ENCODE measurements at regions not wholly inside any gene's neighbourhood (a gene's known extent, or its start where the extent isn't known, plus 50 kb on each side); places are given as distances from the start of the nearest gene placed in this dataset.
"Not testable (repeated sequence)": the region's sequence is repeated elsewhere in the genome, so short reads cannot be mapped to it uniquely, and the experiment has no call there.

DNA sequence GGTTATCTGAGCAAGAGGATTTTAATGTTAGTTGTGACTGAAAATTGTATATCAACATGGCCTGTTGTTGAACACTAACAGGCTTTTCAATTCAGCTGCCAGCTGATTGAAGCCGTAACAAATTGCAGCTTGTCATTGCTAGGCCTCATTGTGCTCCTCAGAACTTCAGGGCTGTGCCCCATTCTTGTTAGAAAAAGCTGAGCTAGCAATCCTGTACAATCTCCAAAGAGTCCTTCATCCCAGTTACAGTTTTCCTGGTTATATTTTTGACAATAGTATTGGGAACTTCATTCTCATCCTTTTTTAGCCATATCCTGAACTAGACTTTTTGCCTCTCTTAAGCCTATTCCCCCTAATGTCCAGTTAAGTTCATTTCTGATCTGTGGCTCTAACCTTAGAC is 564.1 kb upstream of the ATXN7L3B start:
- DNase-seq (ENCODE audit: low read depth) = no peak

- no peak for DNase-seq (ENCODE audit: low read depth)
These were observed 553.1 kb upstream of the ATXN7L3B start for GRCh38 chr12:73984552-73984951.

DNA sequence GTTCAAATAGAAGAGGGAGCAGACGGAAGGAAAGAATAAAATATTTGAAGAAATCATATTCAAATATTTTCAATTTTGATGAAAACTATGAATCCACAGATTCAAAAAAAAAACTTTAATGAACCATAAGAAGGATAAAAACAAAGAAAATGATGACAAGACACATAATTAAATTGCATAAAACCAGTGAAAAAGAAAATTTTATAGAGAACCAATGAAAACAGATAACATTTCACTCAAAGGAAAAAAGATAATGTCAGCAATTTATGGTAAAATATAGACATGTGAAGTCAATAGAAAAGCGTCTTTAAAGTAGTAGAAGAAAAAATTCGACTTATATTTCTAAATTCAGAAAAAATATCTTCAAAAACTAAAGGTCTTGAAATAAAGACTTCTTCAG is 546.5 kb upstream of the ATXN7L3B start:
- DNase-seq (ENCODE audit: low read depth) = no peak

- DNase-seq (ENCODE audit: low read depth) = no peak
These were observed 538.7 kb upstream of the ATXN7L3B start for GRCh38 chr12:73998894-73999293.

DNA sequence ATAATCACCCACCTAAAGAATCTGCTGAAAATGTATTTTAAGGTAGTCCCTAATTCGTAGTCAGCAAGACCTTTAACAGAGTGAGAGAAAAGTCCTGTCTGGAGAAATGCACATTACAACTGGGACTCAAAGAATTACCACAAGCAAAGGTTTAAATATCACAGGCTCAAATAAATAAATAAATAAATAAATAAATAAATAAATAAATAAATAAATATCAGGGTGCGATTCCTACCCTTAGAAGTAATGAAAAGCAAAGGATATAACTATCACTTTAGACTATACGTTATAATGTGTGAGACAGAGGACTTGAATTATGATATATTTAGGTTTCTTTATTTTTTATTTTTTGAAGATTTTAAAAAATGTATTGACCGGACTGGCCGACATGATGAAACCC is 522.5 kb upstream of the ATXN7L3B start:
- no peak for DNase-seq (ENCODE audit: low read depth)

DNA sequence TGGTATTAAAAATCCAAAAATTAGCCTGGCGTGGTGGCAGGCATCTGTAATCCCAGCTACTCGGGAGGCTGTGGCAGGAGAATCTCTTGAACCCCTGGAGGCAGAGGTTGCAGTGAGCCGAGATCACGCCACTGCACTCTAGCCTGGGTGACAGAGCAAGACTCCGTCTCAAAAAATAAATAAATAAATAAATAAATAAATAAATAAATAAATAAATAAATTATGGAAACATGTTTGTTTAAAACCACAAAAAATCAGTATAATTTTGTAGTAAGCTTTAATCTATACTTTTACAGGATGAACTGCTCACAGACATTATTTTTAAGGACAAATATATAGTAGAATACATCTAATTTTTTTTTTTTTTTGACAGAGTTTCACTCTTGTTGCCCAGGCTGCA is 521.3 kb upstream of the ATXN7L3B start:
- DNase-seq (ENCODE audit: low read depth) = not testable (repeated sequence)

- no peak for DNase-seq (ENCODE audit: low read depth)
These were observed 518.8 kb upstream of the ATXN7L3B start for GRCh38 chr12:74018849-74019248.

DNA sequence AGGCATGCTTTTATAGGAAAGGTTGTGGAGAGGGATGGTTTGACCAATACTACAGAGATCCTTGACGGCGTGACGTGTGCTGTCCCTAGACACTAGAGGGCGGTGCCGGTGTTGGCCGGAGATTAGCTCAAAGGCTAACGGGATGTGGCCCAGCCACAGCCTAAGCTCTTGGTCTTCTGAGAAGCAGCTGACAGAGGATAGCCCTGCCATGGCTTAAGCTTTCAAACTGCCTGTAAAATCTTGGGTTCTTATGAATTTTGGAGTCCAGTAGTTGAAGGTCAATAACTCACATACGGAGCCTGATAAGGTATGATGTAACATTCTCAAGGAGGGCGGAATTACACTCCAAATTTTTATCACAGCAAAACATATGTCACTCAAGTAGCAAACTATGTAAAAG is 515.7 kb upstream of the ATXN7L3B start:
- peak; percentile 29 for DNase-seq (ENCODE audit: low read depth)

- no peak for DNase-seq (ENCODE audit: low read depth)
These were observed 506.6 kb upstream of the ATXN7L3B start for GRCh38 chr12:74031045-74031444.

- no peak for DNase-seq (ENCODE audit: low read depth)
These were observed 504.1 kb upstream of the ATXN7L3B start for GRCh38 chr12:74033531-74033930.

- not testable (repeated sequence) for DNase-seq (ENCODE audit: low read depth)
These were observed 498.5 kb upstream of the ATXN7L3B start for GRCh38 chr12:74039138-74039537.

- DNase-seq (ENCODE audit: low read depth) = peak; percentile 29
These were observed 494.3 kb upstream of the ATXN7L3B start for GRCh38 chr12:74043343-74043742.

GRCh38 chr12:74049348-74049747 is 488.3 kb upstream of the ATXN7L3B start:
- DNase-seq (ENCODE audit: low read depth) = no peak

- DNase-seq (ENCODE audit: low read depth) = no peak
These were observed 485.8 kb upstream of the ATXN7L3B start for GRCh38 chr12:74051848-74052247.

DNA sequence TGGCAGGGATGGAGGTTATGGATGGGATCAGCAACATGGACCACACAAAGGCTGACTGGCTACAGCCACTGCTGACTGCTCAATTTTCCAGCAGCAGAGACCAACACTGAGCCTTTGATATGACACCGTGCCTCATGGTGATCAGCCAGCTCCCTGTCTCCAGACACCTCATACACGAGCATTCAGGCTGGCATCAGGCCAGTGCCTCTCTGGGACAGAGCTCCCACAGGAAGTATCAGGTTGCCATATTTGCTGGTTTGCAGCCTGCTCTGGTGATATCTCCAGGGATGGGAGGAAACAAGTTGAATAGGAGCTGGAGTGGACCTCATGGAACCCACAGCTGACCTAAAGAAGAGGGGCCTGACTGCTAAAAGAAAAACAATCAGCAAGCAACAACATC is 471.2 kb upstream of the ATXN7L3B start:
- DNase-seq (ENCODE audit: low read depth) = no peak

DNA sequence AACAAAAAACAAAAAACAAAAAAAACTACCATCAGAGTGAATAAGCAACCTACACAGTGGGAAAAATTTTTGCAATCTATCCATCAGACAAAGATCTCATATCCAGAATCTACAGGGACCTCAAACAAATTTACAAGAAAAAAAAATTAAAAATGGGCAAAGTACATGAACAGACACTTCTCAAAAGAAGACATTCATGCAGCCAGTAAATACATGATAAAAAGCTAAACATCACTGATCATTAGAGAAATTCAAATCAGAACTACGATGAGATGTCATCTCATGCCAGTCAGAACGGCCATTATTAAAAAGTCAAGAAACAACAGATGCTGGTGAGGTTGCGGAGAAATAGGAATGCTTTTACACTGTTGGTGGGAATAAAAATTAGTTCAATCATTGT is 466.5 kb upstream of the ATXN7L3B start:
- no peak for DNase-seq (ENCODE audit: low read depth)

- DNase-seq (ENCODE audit: low read depth) = no peak
These were observed 460.7 kb upstream of the ATXN7L3B start for GRCh38 chr12:74076918-74077317.

DNA sequence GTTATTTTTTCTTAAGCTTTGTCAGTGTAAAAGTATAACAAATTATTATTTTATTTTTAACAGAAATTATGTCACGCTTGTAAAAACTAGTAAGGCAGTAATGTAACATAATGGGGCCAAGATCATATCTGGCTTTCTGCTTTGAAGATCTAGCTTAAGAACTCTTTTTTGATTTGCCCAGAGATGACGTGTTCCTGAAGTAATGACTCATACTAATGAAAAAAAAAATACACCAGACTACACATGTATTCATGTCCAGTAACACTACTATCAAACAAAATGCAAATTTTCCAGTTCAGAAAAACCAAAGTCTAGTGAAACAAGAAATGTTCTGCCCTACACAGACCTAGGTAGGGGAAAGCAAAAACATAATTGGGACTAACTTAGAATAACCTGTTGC is 432.2 kb upstream of the ATXN7L3B start:
- DNase-seq (ENCODE audit: low read depth) = no peak

DNA sequence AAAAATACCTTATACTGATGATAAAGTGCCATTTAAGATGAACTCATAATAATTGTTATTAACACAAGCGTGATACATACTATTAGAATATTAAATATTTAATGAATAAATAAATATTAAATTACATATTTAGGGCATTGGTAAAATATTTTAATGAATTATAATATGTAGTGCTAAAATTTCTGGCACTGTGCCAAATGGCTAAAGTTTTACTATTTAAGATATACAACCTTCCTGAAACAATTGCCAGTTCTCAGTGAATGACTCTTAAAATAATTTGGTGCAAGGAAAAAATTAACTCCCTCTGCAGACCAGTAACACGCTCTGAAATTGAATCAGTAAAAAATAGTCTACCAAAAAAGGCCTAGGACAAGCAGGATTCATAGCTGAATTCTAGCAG is 428.9 kb upstream of the ATXN7L3B start:
- DNase-seq (ENCODE audit: low read depth) = no peak

DNA sequence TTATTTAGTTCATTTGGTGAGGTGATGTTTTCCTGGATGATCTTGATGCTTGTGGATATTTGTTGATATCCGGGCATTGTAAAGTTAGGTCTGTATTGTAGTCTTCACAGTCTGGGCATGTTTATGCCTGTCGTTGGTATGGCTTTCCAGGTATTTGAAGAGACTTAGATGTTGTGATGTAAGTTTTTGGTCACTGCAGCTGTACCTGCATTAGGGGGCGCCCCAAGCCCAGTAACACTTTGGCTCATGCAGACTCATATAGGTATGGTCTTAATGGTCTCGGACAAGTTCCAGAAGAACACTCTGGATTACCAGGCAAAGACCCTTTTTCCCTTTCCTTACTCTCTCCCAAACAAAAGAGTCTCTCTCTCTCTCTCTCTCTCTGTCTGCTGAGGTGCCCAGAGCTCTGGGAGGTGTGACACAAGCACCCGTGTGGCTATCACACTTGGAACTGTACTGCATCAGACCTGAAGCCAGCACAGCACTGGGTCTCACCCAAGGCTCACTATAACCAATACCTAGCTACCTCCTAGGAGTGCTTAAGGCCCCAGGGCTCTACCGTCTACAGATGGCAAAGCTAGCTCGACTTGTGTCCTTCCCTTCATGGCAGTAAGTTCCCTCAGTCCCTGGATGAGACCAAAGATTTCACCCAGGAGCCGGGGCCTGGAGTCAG is 425.8 kb upstream of the ATXN7L3B start:
- DNase-seq (ENCODE audit: low read depth) = no peak

GRCh38 chr12:74119811-74120362 is 417.7 kb upstream of the ATXN7L3B start:
- DNase-seq (ENCODE audit: low read depth) = no peak

- no peak for DNase-seq (ENCODE audit: low read depth)
These were observed 417.0 kb upstream of the ATXN7L3B start for GRCh38 chr12:74120644-74121043.

DNA sequence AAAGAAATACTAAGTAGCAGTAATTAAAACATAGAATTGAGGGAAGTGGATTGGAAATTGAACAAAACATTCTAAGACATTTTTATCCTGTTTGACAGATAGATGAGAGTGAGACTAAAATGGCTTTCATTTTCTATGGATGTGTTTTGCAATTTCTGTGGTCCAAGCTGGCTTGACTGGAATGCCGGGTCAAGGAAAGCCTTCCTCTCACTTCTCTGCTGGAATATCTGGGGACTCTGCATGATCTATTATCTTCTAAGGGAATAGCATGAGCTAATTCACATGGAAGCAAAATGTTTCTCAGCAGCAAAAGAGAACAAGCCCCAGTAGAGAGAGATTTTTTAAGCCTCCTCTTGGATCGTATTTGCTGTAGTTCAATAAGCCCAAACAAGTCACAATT is 407.9 kb upstream of the ATXN7L3B start:
- DNase-seq (ENCODE audit: low read depth) = no peak

DNA sequence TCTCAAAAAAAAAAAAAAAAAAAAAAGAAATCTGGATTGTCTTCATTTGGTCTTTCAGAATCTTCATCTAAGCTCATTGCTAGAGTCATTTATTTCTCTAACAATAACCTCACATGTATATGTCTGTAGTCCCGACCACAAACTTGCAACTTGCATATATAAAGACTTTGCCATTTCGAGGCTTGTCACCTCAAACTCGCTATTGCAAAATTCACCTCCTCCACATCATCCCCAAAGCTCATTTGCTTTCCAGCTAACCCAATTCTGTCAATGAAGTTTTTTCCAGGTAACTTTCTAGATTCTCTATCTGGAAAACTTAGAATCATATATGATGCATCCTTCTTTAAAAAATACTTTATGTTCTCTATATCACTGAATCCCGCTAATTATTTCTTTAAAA is 393.2 kb upstream of the ATXN7L3B start:
- DNase-seq (ENCODE audit: low read depth) = no peak
